Ishikawa (cell line): ENCODE measurements at regions not wholly inside any gene's neighbourhood (a gene's known extent, or its start where the extent isn't known, plus 50 kb on each side); places are given as distances from the start of the nearest gene placed in this dataset.

Experiments used
- CEBPB ChIP-seq: IDR thresholded peaks from 2 replicates; pipeline ENCODE4 v1.6.1; 2012
- CREB1 ChIP-seq: IDR thresholded peaks from 2 replicates; pipeline ENCODE4 v1.6.1; 2012; ENCODE audit warnings: low read depth
- EGR1 ChIP-seq: IDR thresholded peaks from 2 replicates; pipeline ENCODE4 v1.6.1; 2012
- EP300 ChIP-seq: IDR thresholded peaks from 2 replicates; pipeline ENCODE4 v1.6.1; 2012; ENCODE audit warnings: borderline replicate concordance
- FOXM1 ChIP-seq: IDR thresholded peaks from 2 replicates; pipeline ENCODE4 v1.6.1; 2012; ENCODE audit warnings: low read depth, borderline replicate concordance
- MAX ChIP-seq: IDR thresholded peaks from 2 replicates; pipeline ENCODE4 v1.6.1; 2012
- NFIC ChIP-seq: IDR thresholded peaks from 2 replicates; pipeline ENCODE4 v1.6.1; 2012
- RAD21 ChIP-seq: IDR thresholded peaks from 2 replicates; pipeline ENCODE4 v1.6.1; 2012; ENCODE audit warnings: low read depth
- TAF1 ChIP-seq: IDR thresholded peaks from 2 replicates; pipeline ENCODE4 v1.6.1; 2012; ENCODE audit warnings: low read depth, mild to moderate bottlenecking
- TCF12 ChIP-seq: IDR thresholded peaks from 2 replicates; pipeline ENCODE4 v1.6.1; 2012; ENCODE audit warnings: low read depth
- TEAD4 ChIP-seq: IDR thresholded peaks from 2 replicates; pipeline ENCODE4 v1.6.1; 2012
- USF1 ChIP-seq: IDR thresholded peaks from 2 replicates; pipeline ENCODE4 v1.6.1; 2012
- YY1 ChIP-seq: IDR thresholded peaks from 2 replicates; pipeline ENCODE4 v1.6.1; 2012; ENCODE audit warnings: low read depth
- ZBTB7A ChIP-seq: IDR thresholded peaks from 2 replicates; pipeline ENCODE4 v1.6.1; 2012; ENCODE audit warnings: low read depth
- TF ChIP-seq, protein P1 (sequence below): IDR thresholded peaks from 2 replicates; pipeline ENCODE4 v1.6.1; 2012; ENCODE audit warnings: low read depth, mild to moderate bottlenecking

- TF ChIP-seq MAX, result no peak
- no peak for TF ChIP-seq CEBPB
- TF ChIP-seq CREB1, result no peak
- TF ChIP-seq, protein P1, sequence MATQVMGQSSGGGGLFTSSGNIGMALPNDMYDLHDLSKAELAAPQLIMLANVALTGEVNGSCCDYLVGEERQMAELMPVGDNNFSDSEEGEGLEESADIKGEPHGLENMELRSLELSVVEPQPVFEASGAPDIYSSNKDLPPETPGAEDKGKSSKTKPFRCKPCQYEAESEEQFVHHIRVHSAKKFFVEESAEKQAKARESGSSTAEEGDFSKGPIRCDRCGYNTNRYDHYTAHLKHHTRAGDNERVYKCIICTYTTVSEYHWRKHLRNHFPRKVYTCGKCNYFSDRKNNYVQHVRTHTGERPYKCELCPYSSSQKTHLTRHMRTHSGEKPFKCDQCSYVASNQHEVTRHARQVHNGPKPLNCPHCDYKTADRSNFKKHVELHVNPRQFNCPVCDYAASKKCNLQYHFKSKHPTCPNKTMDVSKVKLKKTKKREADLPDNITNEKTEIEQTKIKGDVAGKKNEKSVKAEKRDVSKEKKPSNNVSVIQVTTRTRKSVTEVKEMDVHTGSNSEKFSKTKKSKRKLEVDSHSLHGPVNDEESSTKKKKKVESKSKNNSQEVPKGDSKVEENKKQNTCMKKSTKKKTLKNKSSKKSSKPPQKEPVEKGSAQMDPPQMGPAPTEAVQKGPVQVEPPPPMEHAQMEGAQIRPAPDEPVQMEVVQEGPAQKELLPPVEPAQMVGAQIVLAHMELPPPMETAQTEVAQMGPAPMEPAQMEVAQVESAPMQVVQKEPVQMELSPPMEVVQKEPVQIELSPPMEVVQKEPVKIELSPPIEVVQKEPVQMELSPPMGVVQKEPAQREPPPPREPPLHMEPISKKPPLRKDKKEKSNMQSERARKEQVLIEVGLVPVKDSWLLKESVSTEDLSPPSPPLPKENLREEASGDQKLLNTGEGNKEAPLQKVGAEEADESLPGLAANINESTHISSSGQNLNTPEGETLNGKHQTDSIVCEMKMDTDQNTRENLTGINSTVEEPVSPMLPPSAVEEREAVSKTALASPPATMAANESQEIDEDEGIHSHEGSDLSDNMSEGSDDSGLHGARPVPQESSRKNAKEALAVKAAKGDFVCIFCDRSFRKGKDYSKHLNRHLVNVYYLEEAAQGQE, result no peak
- TF ChIP-seq RAD21, result no peak
- no peak for TF ChIP-seq TAF1
- TF ChIP-seq EGR1, result no peak
- no peak for TF ChIP-seq USF1
- no peak for TF ChIP-seq FOXM1
- TF ChIP-seq TEAD4, result no peak
- no peak for TF ChIP-seq ZBTB7A
These were observed 498.4 kb downstream of the IPMK start for GRCh38 chr10:57769298-57769697.

DNA sequence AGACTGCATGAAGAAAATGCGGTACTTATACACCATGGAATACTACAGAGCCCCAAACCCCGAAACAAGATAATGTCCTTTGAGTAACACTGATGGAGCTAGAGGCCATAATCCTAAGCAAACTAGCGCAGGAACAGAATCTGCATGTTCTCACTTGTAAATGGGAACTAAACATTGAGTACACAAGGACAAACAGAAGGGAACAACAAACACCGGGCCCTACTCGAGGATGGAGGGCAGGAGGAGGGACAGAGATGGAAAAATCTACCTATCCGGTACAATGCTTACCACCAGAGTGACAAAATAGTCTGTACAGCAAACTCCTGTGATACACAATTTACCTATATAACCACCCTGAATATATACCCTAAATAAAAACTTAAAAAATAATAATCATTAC is 507.9 kb downstream of the IPMK start:
- TF ChIP-seq, protein P1, result no peak
- no peak for TF ChIP-seq MAX
- TF ChIP-seq NFIC, result no peak
- no peak for TF ChIP-seq YY1

GRCh38 chr10:57754803-57755202 is 512.9 kb downstream of the IPMK start:
- no peak for TF ChIP-seq ZBTB7A
- TF ChIP-seq EGR1, result no peak
- no peak for TF ChIP-seq CREB1
- TF ChIP-seq, protein P1, result no peak
- no peak for TF ChIP-seq NFIC
- no peak for TF ChIP-seq YY1
- no peak for TF ChIP-seq USF1
- no peak for TF ChIP-seq RAD21
- no peak for TF ChIP-seq CEBPB

DNA sequence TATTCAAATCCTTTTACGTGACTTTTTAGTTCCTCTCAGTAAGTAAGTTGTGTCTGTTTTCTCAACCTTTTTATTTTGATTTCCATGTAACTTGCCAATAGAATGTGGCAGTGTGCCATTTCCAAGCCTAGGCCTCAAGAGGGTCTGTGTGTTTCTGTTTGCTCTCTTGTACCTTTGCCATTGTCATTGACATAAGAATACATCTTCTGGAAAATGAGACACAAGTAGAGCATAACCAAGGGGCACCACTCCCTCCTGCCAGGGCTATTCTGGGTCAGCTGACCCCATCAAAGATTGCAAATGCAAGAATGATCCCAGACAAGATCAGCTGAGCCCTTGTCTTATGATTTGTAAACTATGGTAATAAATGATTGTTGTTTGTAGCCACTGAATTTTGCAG is 524.0 kb downstream of the IPMK start:
- TF ChIP-seq YY1 (no peak), TCF12 (no peak), TEAD4 (no peak), MAX (no peak), CREB1 (no peak), CEBPB (no peak), RAD21 (no peak), USF1 (no peak), TAF1 (no peak), EGR1 (no peak), EP300 (no peak), FOXM1 (no peak), NFIC (no peak)
- TF ChIP-seq, protein P1, result no peak
